ENCODE measurements at regions not wholly inside any gene's neighbourhood (a gene's known extent, or its start where the extent isn't known, plus 50 kb on each side); places are given as distances from the start of the nearest gene placed in this dataset.
"Not testable (repeated sequence)": the region's sequence is repeated elsewhere in the genome, so short reads cannot be mapped to it uniquely, and the experiment has no call there.

DNA sequence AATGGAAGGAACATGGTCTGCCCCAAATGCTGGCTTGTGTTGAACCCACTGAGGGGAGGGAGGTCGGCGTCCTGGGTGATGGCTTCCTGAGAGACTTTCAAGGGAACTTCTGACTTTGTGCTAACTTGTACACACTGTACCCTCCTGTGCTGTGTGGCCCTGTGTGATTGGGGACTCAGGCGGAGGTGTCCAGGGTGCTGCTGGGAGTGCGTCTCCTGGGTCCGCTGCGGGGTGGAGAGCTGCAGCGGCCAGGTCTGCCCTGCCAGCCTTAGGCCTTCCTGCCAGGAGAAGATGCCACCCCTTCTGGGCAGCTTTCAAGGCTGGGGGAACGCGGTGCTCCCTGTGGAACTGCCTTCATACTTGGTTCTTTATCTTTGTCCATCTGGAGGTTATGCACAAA lies 170.1 kb downstream of the URI1 start:
- no peak for ATAC-seq (ENCODE audit: low read depth)
- H3K27me3 ChIP-seq (ENCODE audit: insufficient read depth, poor library complexity, severe bottlenecking) = no peaks in the 10 kb centered on the region
- DNase-seq (ENCODE audit: low spot score) = no peak

DNA sequence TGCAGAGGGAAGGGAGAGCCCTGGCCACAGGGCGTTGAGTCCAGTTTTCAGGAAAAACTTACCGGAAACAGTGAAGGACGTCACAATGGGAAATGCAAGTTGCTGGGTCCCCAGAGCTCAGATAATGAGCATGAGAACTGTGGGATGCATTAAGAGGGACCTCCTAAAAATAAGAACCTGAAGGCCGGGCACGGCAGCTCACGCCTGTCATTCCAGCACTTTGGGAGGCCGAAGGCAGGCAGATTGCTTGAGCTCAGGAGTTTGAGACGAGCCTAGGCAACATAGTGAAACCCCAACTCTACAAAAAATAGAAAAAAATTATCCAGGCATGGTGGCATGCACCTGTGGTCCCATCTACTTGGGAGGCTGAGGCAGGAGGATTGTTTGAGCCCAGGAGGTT lies 170.6 kb downstream of the URI1 start:
- TF ChIP-seq, protein P1, sequence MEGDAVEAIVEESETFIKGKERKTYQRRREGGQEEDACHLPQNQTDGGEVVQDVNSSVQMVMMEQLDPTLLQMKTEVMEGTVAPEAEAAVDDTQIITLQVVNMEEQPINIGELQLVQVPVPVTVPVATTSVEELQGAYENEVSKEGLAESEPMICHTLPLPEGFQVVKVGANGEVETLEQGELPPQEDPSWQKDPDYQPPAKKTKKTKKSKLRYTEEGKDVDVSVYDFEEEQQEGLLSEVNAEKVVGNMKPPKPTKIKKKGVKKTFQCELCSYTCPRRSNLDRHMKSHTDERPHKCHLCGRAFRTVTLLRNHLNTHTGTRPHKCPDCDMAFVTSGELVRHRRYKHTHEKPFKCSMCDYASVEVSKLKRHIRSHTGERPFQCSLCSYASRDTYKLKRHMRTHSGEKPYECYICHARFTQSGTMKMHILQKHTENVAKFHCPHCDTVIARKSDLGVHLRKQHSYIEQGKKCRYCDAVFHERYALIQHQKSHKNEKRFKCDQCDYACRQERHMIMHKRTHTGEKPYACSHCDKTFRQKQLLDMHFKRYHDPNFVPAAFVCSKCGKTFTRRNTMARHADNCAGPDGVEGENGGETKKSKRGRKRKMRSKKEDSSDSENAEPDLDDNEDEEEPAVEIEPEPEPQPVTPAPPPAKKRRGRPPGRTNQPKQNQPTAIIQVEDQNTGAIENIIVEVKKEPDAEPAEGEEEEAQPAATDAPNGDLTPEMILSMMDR (IDR thresholded peaks at IDR 0.05; ENCODE audit: poor library complexity, severe bottlenecking) = no peak
- Histone ChIP-seq H3K36me3 (ENCODE audit: low read depth) (no peaks in the 10 kb centered on the region), H3K4me3 (ENCODE audit: severe bottlenecking) (no peak overlapping the region)

More for the DNA sequence above, 170.1 kb downstream of the URI1 start:
- no peaks in the 10 kb centered on the region for H3K4me1 ChIP-seq (ENCODE audit: insufficient read depth, poor library complexity, severe bottlenecking)
- no peak overlapping the region for H3K4me3 ChIP-seq (ENCODE audit: severe bottlenecking)
- H3K9me3 ChIP-seq (ENCODE audit: severe bottlenecking) = no peaks in the 10 kb centered on the region
- H3K27ac ChIP-seq (ENCODE audit: poor library complexity, severe bottlenecking) = no peak overlapping the region
- TF ChIP-seq, protein P1 (IDR thresholded peaks at IDR 0.05; ENCODE audit: poor library complexity, severe bottlenecking) = no peak
- H3K36me3 ChIP-seq (ENCODE audit: low read depth) = no peaks in the 10 kb centered on the region

DNA sequence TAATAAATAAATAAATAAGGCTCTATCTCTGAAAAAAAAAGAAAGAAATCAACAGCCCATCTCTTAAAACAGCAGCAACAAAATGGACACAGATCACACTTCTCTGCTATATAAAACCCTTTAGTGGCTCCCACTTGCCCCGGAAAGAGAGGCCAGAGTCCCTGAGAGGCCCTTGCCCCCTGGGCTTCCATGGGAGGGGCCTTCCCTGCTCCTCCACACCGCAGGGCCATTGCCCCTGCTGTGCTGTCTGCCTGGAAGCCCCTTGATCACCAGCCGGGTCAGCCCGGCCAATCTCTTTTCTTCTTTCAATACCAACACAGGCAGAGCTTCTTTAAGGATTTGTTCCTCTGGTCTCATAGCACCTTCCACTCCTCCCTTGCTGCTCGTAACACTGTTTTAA lies 171.1 kb downstream of the URI1 start:
- Histone ChIP-seq H3K4me1 (ENCODE audit: insufficient read depth, poor library complexity, severe bottlenecking) (no peaks in the 10 kb centered on the region), H3K36me3 (ENCODE audit: low read depth) (no peaks in the 10 kb centered on the region), H3K4me3 (ENCODE audit: severe bottlenecking) (no peak overlapping the region), H3K9me3 (ENCODE audit: severe bottlenecking) (no peaks in the 10 kb centered on the region), H3K27ac (ENCODE audit: poor library complexity, severe bottlenecking) (no peak overlapping the region), H3K27me3 (ENCODE audit: insufficient read depth, poor library complexity, severe bottlenecking) (no peaks in the 10 kb centered on the region)
- ATAC-seq (ENCODE audit: low read depth) (no peak), DNase-seq (ENCODE audit: low spot score) (no peak)
- TF ChIP-seq, protein P1 (IDR thresholded peaks at IDR 0.05; ENCODE audit: poor library complexity, severe bottlenecking) = no peak

More for the DNA sequence above, 170.6 kb downstream of the URI1 start:
- Histone ChIP-seq H3K27ac (ENCODE audit: poor library complexity, severe bottlenecking) (no peak overlapping the region), H3K27me3 (ENCODE audit: insufficient read depth, poor library complexity, severe bottlenecking) (no peaks in the 10 kb centered on the region), H3K9me3 (ENCODE audit: severe bottlenecking) (no peaks in the 10 kb centered on the region), H3K4me1 (ENCODE audit: insufficient read depth, poor library complexity, severe bottlenecking) (no peaks in the 10 kb centered on the region)
- ATAC-seq (ENCODE audit: low read depth) = no peak
- DNase-seq (ENCODE audit: low spot score) = no peak

DNA sequence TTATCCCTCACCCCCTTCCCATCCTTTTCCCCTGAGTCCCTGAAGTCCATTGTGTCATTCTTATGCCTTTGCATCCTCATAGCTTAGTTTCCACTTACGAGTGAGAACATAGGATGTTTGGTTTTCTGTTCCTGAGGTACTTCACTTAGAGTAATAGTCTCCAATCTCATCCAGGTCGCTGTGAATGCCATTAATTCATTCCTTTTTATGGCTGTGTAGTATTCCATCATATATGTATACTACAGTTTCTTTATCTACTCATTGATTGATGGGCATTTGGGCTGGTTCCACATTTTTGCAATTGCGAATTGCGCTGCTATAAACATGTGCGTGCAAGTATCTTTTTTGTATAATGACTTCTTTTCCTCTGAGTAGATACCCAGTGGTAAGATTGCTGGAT lies 172.1 kb downstream of the URI1 start:
- DNase-seq (ENCODE audit: low spot score); H3K27me3 ChIP-seq (ENCODE audit: insufficient read depth, poor library complexity, severe bottlenecking); H3K4me1 ChIP-seq (ENCODE audit: insufficient read depth, poor library complexity, severe bottlenecking); H3K27ac ChIP-seq (ENCODE audit: poor library complexity, severe bottlenecking); H3K36me3 ChIP-seq (ENCODE audit: low read depth); ATAC-seq (ENCODE audit: low read depth); H3K4me3 ChIP-seq (ENCODE audit: severe bottlenecking); H3K9me3 ChIP-seq (ENCODE audit: severe bottlenecking): not testable (repeated sequence)

DNA sequence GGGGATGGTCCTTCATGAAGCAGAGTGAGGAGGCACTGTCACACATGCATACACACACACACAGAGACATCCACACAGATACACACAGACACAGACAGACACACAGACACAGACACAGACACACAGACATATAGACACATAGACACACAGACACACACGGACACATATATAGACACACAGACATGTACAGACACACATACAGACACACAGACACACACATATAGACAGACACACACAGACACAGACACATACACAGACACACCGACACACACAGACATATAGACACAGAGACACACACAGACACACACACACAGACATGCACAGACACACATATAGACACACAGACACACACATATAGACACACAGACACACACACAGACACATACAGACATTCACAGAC lies 173.9 kb downstream of the URI1 start:
- Histone ChIP-seq H3K4me3 (ENCODE audit: severe bottlenecking) (no peak overlapping the region), H3K4me1 (ENCODE audit: insufficient read depth, poor library complexity, severe bottlenecking) (no peaks in the 10 kb centered on the region), H3K36me3 (ENCODE audit: low read depth) (no peaks in the 10 kb centered on the region), H3K9me3 (ENCODE audit: severe bottlenecking) (no peaks in the 10 kb centered on the region), H3K27me3 (ENCODE audit: insufficient read depth, poor library complexity, severe bottlenecking) (no peaks in the 10 kb centered on the region), H3K27ac (ENCODE audit: poor library complexity, severe bottlenecking) (no peak overlapping the region)
- TF ChIP-seq, protein P1 (IDR thresholded peaks at IDR 0.05; ENCODE audit: poor library complexity, severe bottlenecking) = no peak
- ATAC-seq (ENCODE audit: low read depth) (no peak), DNase-seq (ENCODE audit: low spot score) (no peak)

Measured in RWPE2 (cell line).